MM.1S (cell line): ENCODE measurements at regions not wholly inside any gene's neighbourhood (a gene's known extent, or its start where the extent isn't known, plus 50 kb on each side); places are given as distances from the start of the nearest gene placed in this dataset.

Source experiments
- DNase-seq: peaks from one replicate; pipeline ENCODE4 v3.0.0-alpha.2; 2015
- H2AFZ ChIP-seq: fragments of 300-600 bp; sonication (generic); 2 replicates; pipeline ENCODE4 v1.6.0; 2016; ENCODE audit warnings: antibody characterized with exemption, low read length
- H3F3A ChIP-seq: fragments of 300-600 bp; sonication (generic); 2 replicates; pipeline ENCODE4 v1.6.1; 2016; ENCODE audit warnings: mild to moderate bottlenecking, antibody characterized with exemption, low read length, moderate library complexity, mixed read lengths; ENCODE audit not compliant: insufficient read depth
- H3K27ac ChIP-seq: fragments of 300-600 bp; sonication (generic); 2 replicates; pipeline ENCODE4 v1.5.1; 2016; ENCODE audit warnings: mild to moderate bottlenecking, low read length
- H3K27me3 ChIP-seq: fragments of 300-600 bp; sonication (generic); replicated peaks from 2 replicates; pipeline ENCODE4 v1.6.0; 2016; ENCODE audit warnings: low read length; ENCODE audit not compliant: insufficient read depth
- H3K36me3 ChIP-seq: fragments of 300-600 bp; sonication (generic); replicated peaks from 2 replicates; pipeline ENCODE4 v1.6.1; 2016; ENCODE audit warnings: mild to moderate bottlenecking, low read length, mixed read lengths; ENCODE audit not compliant: insufficient read depth
- H3K4me1 ChIP-seq: fragments of 300-600 bp; sonication (generic); 2 replicates; pipeline ENCODE4 v1.6.1; 2016; ENCODE audit warnings: low read length, mixed read lengths
- H3K4me2 ChIP-seq: fragments of 300-600 bp; sonication (generic); 2 replicates; pipeline ENCODE4 v1.6.0; 2016; ENCODE audit warnings: low read depth, low read length
- H3K4me3 ChIP-seq: fragments of 300-600 bp; sonication (generic); 2 replicates; pipeline ENCODE4 v1.5.1; 2016; ENCODE audit warnings: low read length, mixed read lengths
- H3K79me2 ChIP-seq: fragments of 300-600 bp; sonication (generic); 2 replicates; pipeline ENCODE4 v1.6.1; 2016; ENCODE audit warnings: mixed run types, low read length, mixed read lengths
- H3K9ac ChIP-seq: fragments of 300-600 bp; sonication (generic); 2 replicates; pipeline ENCODE4 v1.6.1; 2016; ENCODE audit warnings: low read length, mixed read lengths
- H3K9me2 ChIP-seq: fragments of 300-600 bp; sonication (generic); replicated peaks from 2 replicates; pipeline ENCODE4 v1.6.1; 2016; ENCODE audit warnings: mild to moderate bottlenecking, low read length, mixed read lengths; ENCODE audit not compliant: insufficient read depth
- H3K9me3 ChIP-seq: fragments of 300-600 bp; sonication (generic); replicated peaks from 2 replicates; pipeline ENCODE4 v1.6.1; 2016; ENCODE audit warnings: mild to moderate bottlenecking, low read length, mixed read lengths; ENCODE audit not compliant: insufficient read depth
- H4K20me1 ChIP-seq: fragments of 300-600 bp; sonication (generic); 2 replicates; pipeline ENCODE4 v1.6.1; 2016; ENCODE audit warnings: mild to moderate bottlenecking, low read length, moderate library complexity, mixed read lengths; ENCODE audit not compliant: insufficient read depth
- CTCF ChIP-seq: fragments of 300-600 bp; sonication (generic); IDR thresholded peaks from 2 replicates; pipeline ENCODE4 v1.5.1; 2016; ENCODE audit warnings: antibody characterized with exemption, low read length, mixed read lengths
- EZH2 ChIP-seq: fragments of 300-600 bp; sonication (generic); optimal IDR thresholded peaks from 2 replicates; pipeline ENCODE3; 2017; ENCODE audit warnings: low read depth, mild to moderate bottlenecking, antibody characterized with exemption, low read length, mixed read lengths
- EZH2phosphoT487 ChIP-seq: fragments of 300-600 bp; sonication (generic); IDR thresholded peaks from 2 replicates; pipeline ENCODE4 v1.6.1; 2018; ENCODE audit warnings: antibody characterized with exemption, low read length

- no peaks in the 10 kb centered on the region for H3K9me2 ChIP-seq
- H3K9me3 ChIP-seq, result no peaks in the 10 kb centered on the region
- H3K27me3 ChIP-seq, result no peaks in the 10 kb centered on the region
- H3K4me2 ChIP-seq, result no peak overlapping the region
- no peak for DNase-seq
- H3K36me3 ChIP-seq, result no peaks in the 10 kb centered on the region
- H2AFZ ChIP-seq, result no peak overlapping the region
- no peaks in the 10 kb centered on the region for H3K79me2 ChIP-seq
- H3K4me1 ChIP-seq, result no peaks in the 10 kb centered on the region
- H4K20me1 ChIP-seq, result no peaks in the 10 kb centered on the region
- TF ChIP-seq EZH2phosphoT487 (no peak), CTCF (no peak), EZH2 (no peak)
- no peak overlapping the region for H3K27ac ChIP-seq
- H3K9ac ChIP-seq, result no peak overlapping the region
- no peak overlapping the region for H3K4me3 ChIP-seq
- no peaks in the 10 kb centered on the region for H3F3A ChIP-seq
Measured at GRCh38 chr3:30438126-30438525, 168.3 kb upstream of the TGFBR2 start.

DNA sequence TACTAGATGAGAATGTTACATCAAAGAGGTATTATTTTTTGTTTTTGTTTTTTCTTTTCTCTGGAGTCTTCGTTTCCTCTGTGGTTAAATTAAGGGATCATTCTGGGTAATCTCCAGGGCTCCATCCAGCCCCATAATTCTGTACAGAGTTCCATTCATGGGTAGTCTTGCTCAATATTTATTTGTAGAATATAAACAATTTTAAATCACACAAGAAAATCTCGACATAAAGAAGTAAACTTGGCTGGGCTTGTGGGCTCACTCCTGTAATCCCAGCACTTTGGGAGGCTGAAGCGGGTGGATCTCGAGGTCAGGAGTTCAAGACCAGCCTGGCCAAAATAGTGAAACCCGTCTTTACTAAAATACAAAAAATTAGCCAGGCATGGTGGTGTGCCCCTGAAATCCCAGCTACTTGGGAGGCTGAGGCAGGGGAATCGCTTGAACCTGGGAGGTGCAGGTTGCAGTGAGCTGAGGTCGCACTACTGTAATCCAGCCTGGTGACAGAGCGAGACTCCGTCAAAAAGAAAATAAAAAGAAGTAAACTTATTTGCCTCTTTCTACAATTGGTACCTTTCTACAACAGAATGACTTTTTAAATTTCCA, 166.8 kb upstream of the TGFBR2 start:
- DNase-seq, result no peak
- Histone ChIP-seq H3K27ac (no peak overlapping the region), H3K4me3 (no peak overlapping the region), H3K9ac (no peak overlapping the region), H3K9me2 (no peaks in the 10 kb centered on the region), H3K4me2 (no peak overlapping the region), H3K9me3 (no peaks in the 10 kb centered on the region), H3F3A (no peaks in the 10 kb centered on the region), H3K79me2 (no peaks in the 10 kb centered on the region), H3K27me3 (no peaks in the 10 kb centered on the region), H3K4me1 (no peaks in the 10 kb centered on the region), H4K20me1 (no peaks in the 10 kb centered on the region), H2AFZ (no peak overlapping the region), H3K36me3 (no peaks in the 10 kb centered on the region)
- TF ChIP-seq EZH2phosphoT487, result no peak
- TF ChIP-seq EZH2, result no peak
- TF ChIP-seq CTCF, result no peak

GRCh38 chr3:30440147-30440604, 166.2 kb upstream of the TGFBR2 start:
- TF ChIP-seq EZH2 (no peak), EZH2phosphoT487 (no peak), CTCF (no peak)
- Histone ChIP-seq H2AFZ (no peak overlapping the region), H3F3A (no peaks in the 10 kb centered on the region), H3K4me3 (no peak overlapping the region), H3K9me3 (no peaks in the 10 kb centered on the region), H4K20me1 (no peaks in the 10 kb centered on the region), H3K9me2 (no peaks in the 10 kb centered on the region), H3K36me3 (no peaks in the 10 kb centered on the region), H3K27ac (no peak overlapping the region), H3K79me2 (no peaks in the 10 kb centered on the region), H3K9ac (no peak overlapping the region), H3K4me1 (no peaks in the 10 kb centered on the region), H3K4me2 (no peak overlapping the region), H3K27me3 (no peaks in the 10 kb centered on the region)
- DNase-seq, result no peak
